Kidney epithelial cell (primary cell): ENCODE measurements at regions not wholly inside any gene's neighbourhood (a gene's known extent, or its start where the extent isn't known, plus 50 kb on each side); places are given as distances from the start of the nearest gene placed in this dataset.

ENCODE experiments used
- DNase-seq: peaks from one replicate; pipeline ENCODE4 v3.0.0-alpha.2; 2010; ENCODE audit warnings: low read depth
- H3K27me3 ChIP-seq: 2 replicates; pipeline ENCODE4 v1.6.0; 2011; ENCODE audit warnings: low read length; ENCODE audit not compliant: control insufficient read depth, insufficient read depth
- H3K36me3 ChIP-seq: 2 replicates; pipeline ENCODE4 v1.5.1; 2011; ENCODE audit warnings: low read length; ENCODE audit not compliant: control insufficient read depth, insufficient read depth
- H3K4me3 ChIP-seq: 2 replicates; pipeline ENCODE4 v1.5.1; 2011; ENCODE audit warnings: low read depth, mild to moderate bottlenecking, control low read depth, low read length
- TF ChIP-seq, protein P1 (sequence below): IDR thresholded peaks from 2 replicates; pipeline ENCODE4 v1.5.1; 2011; ENCODE audit warnings: mild to moderate bottlenecking, moderate library complexity, low read length, control low read depth, inconsistent platforms; ENCODE audit not compliant: insufficient read depth, poor library complexity, severe bottlenecking

DNA sequence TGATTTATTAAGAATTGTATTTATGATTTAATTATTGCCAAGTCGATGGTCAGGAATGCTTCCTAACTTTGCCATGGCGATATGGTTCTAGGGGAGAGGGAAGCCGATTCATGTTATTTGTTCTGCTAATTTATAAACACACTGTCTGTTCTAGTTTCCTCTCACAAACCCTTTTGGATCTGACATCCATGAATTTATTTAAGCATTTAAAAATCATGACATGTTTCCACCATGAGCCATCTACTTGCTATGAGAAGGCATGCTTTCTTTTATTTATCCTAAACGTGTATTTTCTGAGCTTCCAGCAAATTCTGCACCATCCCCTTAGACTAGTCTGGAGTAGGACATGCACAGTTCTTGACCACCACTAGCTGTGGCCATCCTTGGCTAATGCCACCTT, 136.6 kb upstream of the STC2 start:
- TF ChIP-seq, protein P1, sequence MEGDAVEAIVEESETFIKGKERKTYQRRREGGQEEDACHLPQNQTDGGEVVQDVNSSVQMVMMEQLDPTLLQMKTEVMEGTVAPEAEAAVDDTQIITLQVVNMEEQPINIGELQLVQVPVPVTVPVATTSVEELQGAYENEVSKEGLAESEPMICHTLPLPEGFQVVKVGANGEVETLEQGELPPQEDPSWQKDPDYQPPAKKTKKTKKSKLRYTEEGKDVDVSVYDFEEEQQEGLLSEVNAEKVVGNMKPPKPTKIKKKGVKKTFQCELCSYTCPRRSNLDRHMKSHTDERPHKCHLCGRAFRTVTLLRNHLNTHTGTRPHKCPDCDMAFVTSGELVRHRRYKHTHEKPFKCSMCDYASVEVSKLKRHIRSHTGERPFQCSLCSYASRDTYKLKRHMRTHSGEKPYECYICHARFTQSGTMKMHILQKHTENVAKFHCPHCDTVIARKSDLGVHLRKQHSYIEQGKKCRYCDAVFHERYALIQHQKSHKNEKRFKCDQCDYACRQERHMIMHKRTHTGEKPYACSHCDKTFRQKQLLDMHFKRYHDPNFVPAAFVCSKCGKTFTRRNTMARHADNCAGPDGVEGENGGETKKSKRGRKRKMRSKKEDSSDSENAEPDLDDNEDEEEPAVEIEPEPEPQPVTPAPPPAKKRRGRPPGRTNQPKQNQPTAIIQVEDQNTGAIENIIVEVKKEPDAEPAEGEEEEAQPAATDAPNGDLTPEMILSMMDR: no peak
- H3K27me3 ChIP-seq: no peaks in the 10 kb centered on the region
- no peak overlapping the region for H3K4me3 ChIP-seq
- H3K36me3 ChIP-seq: no peaks in the 10 kb centered on the region
- no peak for DNase-seq

DNA sequence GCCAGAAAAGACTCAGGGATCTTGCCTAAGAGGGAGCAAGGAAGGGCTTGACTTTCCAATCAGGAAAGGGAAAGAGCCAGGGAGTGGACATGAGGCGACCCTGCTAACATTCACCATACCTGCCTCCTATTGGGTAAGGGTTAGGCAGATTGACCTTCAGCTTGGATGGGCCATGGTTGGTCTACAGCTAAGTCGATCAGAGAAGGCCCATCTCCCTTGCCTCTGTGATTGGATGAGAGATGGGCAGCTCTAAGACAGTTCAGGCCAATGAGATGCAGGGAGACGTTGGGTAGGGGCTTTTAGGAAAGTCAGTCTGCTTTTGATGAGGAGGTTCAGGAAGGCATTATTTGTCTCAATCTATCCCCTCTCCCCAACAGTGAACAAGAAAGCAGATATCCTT, 135.0 kb upstream of the STC2 start:
- Histone ChIP-seq H3K36me3 (no peaks in the 10 kb centered on the region), H3K4me3 (no peak overlapping the region), H3K27me3 (no peaks in the 10 kb centered on the region)
- DNase-seq: no peak
- TF ChIP-seq, protein P1: no peak

DNA sequence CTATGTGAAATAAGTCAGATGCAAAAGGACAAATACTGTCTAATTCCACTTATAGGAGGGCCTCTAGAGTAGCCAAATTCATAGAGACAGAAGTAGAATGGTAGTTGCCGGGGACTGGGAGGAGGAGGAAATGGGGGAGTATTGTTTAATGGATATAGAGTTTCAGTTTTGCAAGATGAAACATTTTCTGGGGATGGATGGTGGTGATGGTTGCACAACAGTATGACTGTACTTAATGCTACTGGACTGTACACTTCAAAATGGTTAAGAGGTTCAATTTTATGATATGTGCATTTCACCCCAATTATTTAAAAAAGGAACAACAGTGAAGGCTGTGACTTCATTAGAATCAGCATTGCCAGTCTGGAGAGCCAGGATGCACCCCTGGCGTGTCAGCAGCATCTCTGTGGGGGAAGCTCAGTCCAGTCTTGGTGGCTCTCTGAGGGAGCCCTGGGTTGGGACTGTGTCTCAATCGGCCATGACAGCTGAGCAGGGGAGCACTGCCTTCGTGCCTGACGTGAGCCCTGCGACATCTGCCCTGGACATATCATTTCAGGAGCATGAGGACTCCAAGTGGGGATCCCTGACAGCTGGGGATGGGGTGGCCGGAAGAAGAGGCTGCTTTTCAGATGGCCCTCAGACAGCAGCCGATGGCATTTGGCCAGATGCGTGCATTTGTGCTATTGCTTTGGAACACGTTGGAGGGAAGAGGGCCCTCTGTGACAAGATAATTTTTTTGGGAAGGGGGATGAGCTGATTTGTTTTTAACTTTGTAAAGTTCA, 130.8 kb upstream of the STC2 start:
- Histone ChIP-seq H3K27me3 (no peaks in the 10 kb centered on the region), H3K4me3 (no peak overlapping the region), H3K36me3 (no peaks in the 10 kb centered on the region)
- DNase-seq: no peak
- TF ChIP-seq, protein P1: no peak

DNA sequence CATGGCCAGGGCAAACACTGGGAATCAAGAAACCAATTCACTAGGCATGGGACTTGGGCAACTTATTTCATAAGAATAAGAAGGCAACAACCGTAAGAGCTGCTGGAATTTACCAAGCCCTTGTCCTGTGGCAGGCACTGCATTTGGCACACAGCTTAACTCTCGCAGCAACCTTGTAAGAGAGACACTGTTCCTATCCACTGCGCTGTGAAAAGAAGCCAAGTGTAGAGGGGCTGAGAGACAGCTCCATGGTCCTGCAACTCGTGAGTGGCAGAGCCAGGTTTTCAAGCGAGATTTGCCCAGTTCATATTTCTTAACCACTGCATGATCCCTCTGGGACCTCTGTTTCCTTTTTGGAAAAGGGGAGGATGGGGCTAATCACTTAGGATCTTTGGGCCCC, 129.3 kb upstream of the STC2 start:
- TF ChIP-seq, protein P1: no peak
- Histone ChIP-seq H3K36me3 (no peaks in the 10 kb centered on the region), H3K4me3 (no peak overlapping the region), H3K27me3 (no peaks in the 10 kb centered on the region)
- DNase-seq: no peak

DNA sequence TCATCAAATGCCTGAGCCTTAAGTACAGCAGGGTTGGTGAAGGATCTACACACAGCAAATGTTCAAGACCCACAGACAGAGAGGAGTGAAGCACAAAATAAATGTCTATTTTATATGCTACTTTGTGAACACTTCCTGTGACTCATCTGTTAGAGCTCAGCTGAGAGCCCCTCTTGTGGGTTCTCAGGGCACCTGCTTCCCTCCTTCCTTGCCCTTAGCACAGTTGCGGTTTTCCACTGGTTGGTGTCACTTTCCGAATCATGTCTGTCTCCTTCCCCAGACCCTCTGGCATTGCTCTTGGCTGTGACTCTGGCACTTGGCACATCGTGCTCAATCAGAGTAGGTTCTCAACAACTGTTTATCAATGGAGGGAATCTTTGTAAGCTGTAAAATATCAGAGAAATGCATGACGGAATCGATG, 128.5 kb upstream of the STC2 start:
- TF ChIP-seq, protein P1: no peak
- no peaks in the 10 kb centered on the region for H3K36me3 ChIP-seq
- H3K27me3 ChIP-seq: no peaks in the 10 kb centered on the region
- no peak overlapping the region for H3K4me3 ChIP-seq
- DNase-seq: peak; percentile 32

DNA sequence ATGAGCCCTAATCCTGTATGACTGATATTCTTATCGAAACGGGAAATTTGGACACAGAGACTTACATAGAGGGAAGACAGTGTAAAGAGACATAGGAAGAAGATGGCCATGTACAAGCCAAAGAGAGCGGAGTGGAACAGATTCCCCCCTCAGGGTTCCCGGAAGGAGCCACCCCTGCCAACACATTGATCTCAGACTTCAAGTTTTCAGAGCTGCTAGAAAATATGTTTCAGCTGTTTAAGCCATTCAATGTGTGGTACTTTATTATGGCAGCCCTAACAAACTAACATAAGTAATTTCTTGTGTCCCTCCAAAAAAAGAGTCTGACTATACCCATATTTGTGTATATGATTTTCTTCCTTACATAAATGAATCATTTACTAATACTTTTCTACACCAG, 128.0 kb upstream of the STC2 start:
- Histone ChIP-seq H3K36me3 (no peaks in the 10 kb centered on the region), H3K27me3 (no peaks in the 10 kb centered on the region), H3K4me3 (no peak overlapping the region)
- DNase-seq: no peak
- TF ChIP-seq, protein P1: no peak
